Chondrocyte (in vitro differentiated cells): ENCODE measurements at regions not wholly inside any gene's neighbourhood (a gene's known extent, or its start where the extent isn't known, plus 50 kb on each side); places are given as distances from the start of the nearest gene placed in this dataset.

Experiments
- DNase-seq: peaks from one replicate; pipeline ENCODE4 v3.0.0; 2021; ENCODE audit warnings: mixed read lengths, low spot score
- H3K27ac Mint-ChIP-seq: one replicate; pipeline ENCODE4 v1.8.0; 2021; ENCODE audit warnings: mild to moderate bottlenecking, moderate library complexity, mixed read lengths; ENCODE audit not compliant: unreplicated experiment
- H3K27me3 Mint-ChIP-seq: 2 replicates; pipeline ENCODE4 v1.8.0; 2021; ENCODE audit warnings: low read depth, mixed read lengths
- H3K36me3 Mint-ChIP-seq: 2 replicates; pipeline ENCODE4 v1.8.0; 2021; ENCODE audit warnings: low read depth, mixed read lengths
- H3K4me1 Mint-ChIP-seq: 2 replicates; pipeline ENCODE4 v1.8.0; 2021; ENCODE audit warnings: low read depth, mild to moderate bottlenecking, mixed read lengths
- H3K4me3 Mint-ChIP-seq: one replicate; pipeline ENCODE4 v1.8.0; 2021; ENCODE audit warnings: mild to moderate bottlenecking, moderate library complexity, mixed read lengths; ENCODE audit not compliant: unreplicated experiment
- H3K9me3 Mint-ChIP-seq: 2 replicates; pipeline ENCODE4 v1.8.0; 2021; ENCODE audit warnings: low read depth, mixed read lengths
- CTCF ChIP-seq: fragments of 200-600 bp; sonication (generic); IDR thresholded peaks from 2 replicates; pipeline ENCODE4 v1.5.0; 2021; ENCODE audit warnings: antibody characterized with exemption, mild to moderate bottlenecking, moderate library complexity

- TF ChIP-seq CTCF, result no peak
- no peaks in the 10 kb centered on the region for H3K9me3 Mint-ChIP-seq
- DNase-seq, result no peak
- no peak overlapping the region for H3K4me3 Mint-ChIP-seq
- no peaks in the 10 kb centered on the region for H3K27me3 Mint-ChIP-seq
- H3K36me3 Mint-ChIP-seq, result no peaks in the 10 kb centered on the region
- no peak overlapping the region for H3K27ac Mint-ChIP-seq
- H3K4me1 Mint-ChIP-seq, result peaks cover 13% of the 10 kb centered on the region
Measured at GRCh38 chr15:39327005-39327730, 253.7 kb upstream of the THBS1 start.

- Mint-ChIP-seq H3K9me3 (no peaks in the 10 kb centered on the region), H3K4me3 (no peak overlapping the region), H3K36me3 (no peaks in the 10 kb centered on the region), H3K27ac (no peak overlapping the region), H3K4me1 (peaks cover 2% of the 10 kb centered on the region), H3K27me3 (no peaks in the 10 kb centered on the region)
- TF ChIP-seq CTCF, result no peak
- DNase-seq, result no peak
Measured at GRCh38 chr15:39330061-39330460, 250.8 kb upstream of the THBS1 start.

- TF ChIP-seq CTCF, result no peak
- Mint-ChIP-seq H3K4me1 (peaks cover 7% of the 10 kb centered on the region), H3K9me3 (no peaks in the 10 kb centered on the region), H3K4me3 (no peak overlapping the region), H3K27ac (no peak overlapping the region), H3K27me3 (no peaks in the 10 kb centered on the region), H3K36me3 (no peaks in the 10 kb centered on the region)
- DNase-seq, result no peak
Measured at GRCh38 chr15:39331584-39331983, 249.3 kb upstream of the THBS1 start.

GRCh38 chr15:39332846-39333245, 248.0 kb upstream of the THBS1 start:
- Mint-ChIP-seq H3K4me1 (peaks cover 7% of the 10 kb centered on the region), H3K4me3 (no peak overlapping the region), H3K27ac (no peak overlapping the region), H3K36me3 (no peaks in the 10 kb centered on the region), H3K27me3 (no peaks in the 10 kb centered on the region), H3K9me3 (no peaks in the 10 kb centered on the region)
- no peak for TF ChIP-seq CTCF
- no peak for DNase-seq

- H3K4me3 Mint-ChIP-seq, result no peak overlapping the region
- H3K27ac Mint-ChIP-seq, result no peak overlapping the region
- peaks cover 7% of the 10 kb centered on the region for H3K4me1 Mint-ChIP-seq
- no peaks in the 10 kb centered on the region for H3K9me3 Mint-ChIP-seq
- TF ChIP-seq CTCF, result no peak
- no peaks in the 10 kb centered on the region for H3K36me3 Mint-ChIP-seq
- DNase-seq, result no peak
- H3K27me3 Mint-ChIP-seq, result no peaks in the 10 kb centered on the region
Measured at GRCh38 chr15:39333393-39333792, 247.5 kb upstream of the THBS1 start.
